ENCODE measurements at regions not wholly inside any gene's neighbourhood (a gene's known extent, or its start where the extent isn't known, plus 50 kb on each side); places are given as distances from the start of the nearest gene placed in this dataset.

- TF ChIP-seq CTCF (IDR thresholded peaks at IDR 0.05; ENCODE audit: borderline replicate concordance, extremely low read depth, low read length, poor library complexity, severe bottlenecking): no peak
- no peak for TF ChIP-seq EZH2 (IDR thresholded peaks at IDR 0.05; ENCODE audit: borderline replicate concordance, low read depth, low read length, severe bottlenecking)
These were observed 167.2 kb upstream of the RBBP8 start for GRCh38 chr18:22765896-22766295.

All from DND-41 (cell line).